Keratinocyte (primary cell): ENCODE measurements at regions not wholly inside any gene's neighbourhood (a gene's known extent, or its start where the extent isn't known, plus 50 kb on each side); places are given as distances from the start of the nearest gene placed in this dataset.

ENCODE experiments used
- EZH2 ChIP-seq: IDR thresholded peaks from one replicate; pipeline ENCODE4 v1.6.1; 2012; ENCODE audit warnings: inconsistent platforms, mild to moderate bottlenecking, low read length, moderate library complexity
- TF ChIP-seq, protein P1 (sequence below), 3 experiments: IDR thresholded peaks in 1 of 3; conservative IDR thresholded peaks in 1 of 3; optimal IDR thresholded peaks in 1 of 3; 2 replicates in 2 of 3; 3 replicates in 1 of 3; pipeline versions ENCODE3 to v1.5.1; 2011; ENCODE audit warnings: low read length in 3 of 3, mild to moderate bottlenecking in 3 of 3, moderate library complexity in 2 of 3, control low read depth in 1 of 3, inconsistent platforms in 1 of 3; ENCODE audit not compliant: insufficient read depth in 2 of 3; ENCODE audit errors: extremely low read depth in 1 of 3

DNA sequence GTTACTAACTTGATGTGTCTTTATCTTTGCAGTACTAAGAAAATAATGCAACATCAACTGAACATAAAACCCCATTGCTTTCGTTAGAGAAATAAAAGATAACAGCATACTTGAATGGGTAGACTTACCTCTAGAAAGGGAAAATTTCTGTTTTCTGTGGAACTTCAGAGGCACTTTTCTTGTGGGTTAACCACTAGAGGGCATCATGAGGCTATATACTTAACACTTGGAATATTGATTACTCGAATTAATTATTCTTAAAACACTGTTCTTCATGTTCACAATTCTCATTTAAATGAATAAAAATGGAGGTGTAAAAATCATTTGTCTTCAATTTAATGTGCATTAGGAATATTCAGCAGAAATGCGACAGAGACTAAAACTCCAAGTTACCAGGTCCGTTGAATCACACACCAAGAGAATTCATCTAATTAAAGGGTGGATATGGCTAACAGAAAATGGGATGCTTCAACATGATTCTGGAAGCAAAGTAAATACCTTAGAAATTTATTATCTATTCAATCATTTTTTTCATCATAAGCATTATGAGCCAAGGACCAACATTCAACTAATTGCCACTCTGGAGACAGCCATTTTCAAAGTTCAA, 330.8 kb upstream of the PREP start:
- TF ChIP-seq, protein P1, sequence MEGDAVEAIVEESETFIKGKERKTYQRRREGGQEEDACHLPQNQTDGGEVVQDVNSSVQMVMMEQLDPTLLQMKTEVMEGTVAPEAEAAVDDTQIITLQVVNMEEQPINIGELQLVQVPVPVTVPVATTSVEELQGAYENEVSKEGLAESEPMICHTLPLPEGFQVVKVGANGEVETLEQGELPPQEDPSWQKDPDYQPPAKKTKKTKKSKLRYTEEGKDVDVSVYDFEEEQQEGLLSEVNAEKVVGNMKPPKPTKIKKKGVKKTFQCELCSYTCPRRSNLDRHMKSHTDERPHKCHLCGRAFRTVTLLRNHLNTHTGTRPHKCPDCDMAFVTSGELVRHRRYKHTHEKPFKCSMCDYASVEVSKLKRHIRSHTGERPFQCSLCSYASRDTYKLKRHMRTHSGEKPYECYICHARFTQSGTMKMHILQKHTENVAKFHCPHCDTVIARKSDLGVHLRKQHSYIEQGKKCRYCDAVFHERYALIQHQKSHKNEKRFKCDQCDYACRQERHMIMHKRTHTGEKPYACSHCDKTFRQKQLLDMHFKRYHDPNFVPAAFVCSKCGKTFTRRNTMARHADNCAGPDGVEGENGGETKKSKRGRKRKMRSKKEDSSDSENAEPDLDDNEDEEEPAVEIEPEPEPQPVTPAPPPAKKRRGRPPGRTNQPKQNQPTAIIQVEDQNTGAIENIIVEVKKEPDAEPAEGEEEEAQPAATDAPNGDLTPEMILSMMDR (optimal IDR thresholded peaks at IDR 0.05 in 1 of 3, IDR thresholded peaks at IDR 0.05 in 1 of 3, conservative IDR thresholded peaks at IDR 0.05 in 1 of 3; ENCODE audit: extremely low read depth in 1 of 3, insufficient read depth in 2 of 3, low read length in 3 of 3) = peak in 2 of 3 experiments; percentile 47 to 53
- no peak for TF ChIP-seq EZH2
